ENCODE measurements at regions not wholly inside any gene's neighbourhood (a gene's known extent, or its start where the extent isn't known, plus 50 kb on each side); places are given as distances from the start of the nearest gene placed in this dataset.

GRCh38 chr3:107045791-107046190 lies 331.4 kb upstream of the CCDC54 start:
- TF ChIP-seq CTCF (IDR thresholded peaks at IDR 0.05) (no peak), POLR2A (IDR thresholded peaks at IDR 0.05) (no peak)

Data from Peyer's patch (tissue), 4 donors.